Thyroid gland (tissue), 4 donors: ENCODE measurements at regions not wholly inside any gene's neighbourhood (a gene's known extent, or its start where the extent isn't known, plus 50 kb on each side); places are given as distances from the start of the nearest gene placed in this dataset.

Source experiments
- POLR2A ChIP-seq, 2 donors: fragments of 450-650 bp; IDR thresholded peaks; one replicate each; pipeline ENCODE4 v1.6.1; 2017; ENCODE audit warnings: antibody characterized with exemption in 2 of 2, mild to moderate bottlenecking in 2 of 2, moderate library complexity in 1 of 2
- TF ChIP-seq, protein P1 (sequence below), 6 experiments: fragments of 200-600 bp in 3 of 6; fragments of 450-650 bp in 3 of 6; sonication (generic) in 3 of 6; IDR thresholded peaks; one replicate each; pipeline ENCODE4 v1.5.1; 2016 to 2019; ENCODE audit warnings: antibody characterized with exemption in 6 of 6, mild to moderate bottlenecking in 2 of 6, inconsistent platforms in 1 of 6, moderate library complexity in 1 of 6

DNA sequence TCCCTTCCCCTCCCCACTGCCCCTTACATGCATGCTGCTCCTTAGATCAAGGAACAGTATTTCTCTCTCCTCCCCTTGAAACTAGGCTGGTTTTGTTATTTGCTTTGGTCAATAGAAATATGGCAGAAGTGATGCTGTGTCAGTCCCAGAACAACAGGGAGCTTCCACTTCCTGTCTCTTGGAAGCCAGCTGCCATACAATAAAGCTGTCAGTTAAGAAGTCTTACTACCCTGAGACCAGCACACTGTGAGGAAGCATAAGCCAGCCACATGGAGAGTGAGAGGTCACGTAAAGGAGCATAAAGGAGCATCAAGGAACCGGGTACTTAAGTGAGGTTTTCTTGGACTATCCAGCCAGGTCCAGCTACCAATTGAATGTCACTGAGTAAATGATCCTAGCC, 126.6 kb downstream of the NOL4 start:
- TF ChIP-seq, protein P1, sequence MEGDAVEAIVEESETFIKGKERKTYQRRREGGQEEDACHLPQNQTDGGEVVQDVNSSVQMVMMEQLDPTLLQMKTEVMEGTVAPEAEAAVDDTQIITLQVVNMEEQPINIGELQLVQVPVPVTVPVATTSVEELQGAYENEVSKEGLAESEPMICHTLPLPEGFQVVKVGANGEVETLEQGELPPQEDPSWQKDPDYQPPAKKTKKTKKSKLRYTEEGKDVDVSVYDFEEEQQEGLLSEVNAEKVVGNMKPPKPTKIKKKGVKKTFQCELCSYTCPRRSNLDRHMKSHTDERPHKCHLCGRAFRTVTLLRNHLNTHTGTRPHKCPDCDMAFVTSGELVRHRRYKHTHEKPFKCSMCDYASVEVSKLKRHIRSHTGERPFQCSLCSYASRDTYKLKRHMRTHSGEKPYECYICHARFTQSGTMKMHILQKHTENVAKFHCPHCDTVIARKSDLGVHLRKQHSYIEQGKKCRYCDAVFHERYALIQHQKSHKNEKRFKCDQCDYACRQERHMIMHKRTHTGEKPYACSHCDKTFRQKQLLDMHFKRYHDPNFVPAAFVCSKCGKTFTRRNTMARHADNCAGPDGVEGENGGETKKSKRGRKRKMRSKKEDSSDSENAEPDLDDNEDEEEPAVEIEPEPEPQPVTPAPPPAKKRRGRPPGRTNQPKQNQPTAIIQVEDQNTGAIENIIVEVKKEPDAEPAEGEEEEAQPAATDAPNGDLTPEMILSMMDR (IDR thresholded peaks at IDR 0.05), result no peak
- no peak for TF ChIP-seq POLR2A (IDR thresholded peaks at IDR 0.05)
